ENCODE measurements at regions not wholly inside any gene's neighbourhood (a gene's known extent, or its start where the extent isn't known, plus 50 kb on each side); places are given as distances from the start of the nearest gene placed in this dataset.
"Not testable (repeated sequence)": the region's sequence is repeated elsewhere in the genome, so short reads cannot be mapped to it uniquely, and the experiment has no call there.

GRCh38 chr7:4483851-4484250 lies 198.2 kb upstream of the FOXK1 start:
- Histone ChIP-seq H3K4me3 (ENCODE audit: low read length, poor library complexity, severe bottlenecking) (no peak overlapping the region), H4K20me1 (ENCODE audit: insufficient read depth, low read length, poor library complexity, severe bottlenecking) (no peaks in the 10 kb centered on the region), H2AFZ (ENCODE audit: low read length) (no peak overlapping the region), H3F3A (ENCODE audit: low read depth) (no peaks in the 10 kb centered on the region), H3K36me3 (ENCODE audit: insufficient read depth, low read length) (no peaks in the 10 kb centered on the region), H3K27me3 (ENCODE audit: insufficient read depth, low read length, poor library complexity, severe bottlenecking) (no peaks in the 10 kb centered on the region), H3K9me2 (replicated peaks; ENCODE audit: low read depth, low read length) (no peaks in the 10 kb centered on the region), H3K9ac (ENCODE audit: low read depth, low read length, poor library complexity, severe bottlenecking) (no peak overlapping the region), H3K4me1 (ENCODE audit: insufficient read depth, low read length, poor library complexity, severe bottlenecking) (no peaks in the 10 kb centered on the region), H3K9me3 (ENCODE audit: insufficient read depth, low read depth, low read length) (peaks cover 4% of the 10 kb centered on the region; the same call in 1 of the 2 replicates), H3K79me2 (ENCODE audit: insufficient read depth, low read length) (no peaks in the 10 kb centered on the region), H3K4me2 (ENCODE audit: low read depth, low read length, poor library complexity, severe bottlenecking) (no peak overlapping the region)
- TF ChIP-seq, protein P1, sequence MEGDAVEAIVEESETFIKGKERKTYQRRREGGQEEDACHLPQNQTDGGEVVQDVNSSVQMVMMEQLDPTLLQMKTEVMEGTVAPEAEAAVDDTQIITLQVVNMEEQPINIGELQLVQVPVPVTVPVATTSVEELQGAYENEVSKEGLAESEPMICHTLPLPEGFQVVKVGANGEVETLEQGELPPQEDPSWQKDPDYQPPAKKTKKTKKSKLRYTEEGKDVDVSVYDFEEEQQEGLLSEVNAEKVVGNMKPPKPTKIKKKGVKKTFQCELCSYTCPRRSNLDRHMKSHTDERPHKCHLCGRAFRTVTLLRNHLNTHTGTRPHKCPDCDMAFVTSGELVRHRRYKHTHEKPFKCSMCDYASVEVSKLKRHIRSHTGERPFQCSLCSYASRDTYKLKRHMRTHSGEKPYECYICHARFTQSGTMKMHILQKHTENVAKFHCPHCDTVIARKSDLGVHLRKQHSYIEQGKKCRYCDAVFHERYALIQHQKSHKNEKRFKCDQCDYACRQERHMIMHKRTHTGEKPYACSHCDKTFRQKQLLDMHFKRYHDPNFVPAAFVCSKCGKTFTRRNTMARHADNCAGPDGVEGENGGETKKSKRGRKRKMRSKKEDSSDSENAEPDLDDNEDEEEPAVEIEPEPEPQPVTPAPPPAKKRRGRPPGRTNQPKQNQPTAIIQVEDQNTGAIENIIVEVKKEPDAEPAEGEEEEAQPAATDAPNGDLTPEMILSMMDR (conservative IDR thresholded peaks at IDR 0.05; ENCODE audit: low read length) = no peak
- TF ChIP-seq EZH2phosphoT487 (IDR thresholded peaks at IDR 0.05; ENCODE audit: borderline replicate concordance) = no peak

GRCh38 chr7:4484545-4484944 lies 197.6 kb upstream of the FOXK1 start:
- no peaks in the 10 kb centered on the region for H4K20me1 ChIP-seq (ENCODE audit: insufficient read depth, low read length, poor library complexity, severe bottlenecking)

DNA sequence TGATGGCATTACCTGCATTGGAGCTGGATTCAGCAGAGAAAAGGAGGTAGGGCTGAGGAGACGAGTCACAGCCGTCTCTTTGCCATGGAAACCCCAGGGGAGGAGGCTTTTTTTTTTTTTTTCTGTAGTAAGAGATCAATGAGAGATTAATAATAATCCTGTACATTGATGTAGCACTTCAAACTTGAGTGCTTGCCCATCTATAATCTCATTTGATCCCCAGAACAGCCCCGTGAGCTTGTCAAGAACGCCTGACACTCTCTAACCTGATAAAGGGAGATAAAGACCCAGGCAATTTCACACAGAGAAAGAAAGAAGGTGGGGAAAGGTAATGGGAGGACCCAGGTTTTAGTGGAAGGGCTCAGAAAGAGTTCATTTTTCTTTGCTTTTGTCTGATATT lies 195.2 kb upstream of the FOXK1 start:
- Histone ChIP-seq H3K9ac (ENCODE audit: low read depth, low read length, poor library complexity, severe bottlenecking) (no peak overlapping the region), H3K4me1 (ENCODE audit: insufficient read depth, low read length, poor library complexity, severe bottlenecking) (no peaks in the 10 kb centered on the region), H3K79me2 (ENCODE audit: insufficient read depth, low read length) (no peaks in the 10 kb centered on the region), H3K4me3 (ENCODE audit: low read length, poor library complexity, severe bottlenecking) (no peak overlapping the region), H3K4me2 (ENCODE audit: low read depth, low read length, poor library complexity, severe bottlenecking) (no peak overlapping the region), H3K9me2 (replicated peaks; ENCODE audit: low read depth, low read length) (no peaks in the 10 kb centered on the region), H3F3A (ENCODE audit: low read depth) (no peaks in the 10 kb centered on the region), H3K27me3 (ENCODE audit: insufficient read depth, low read length, poor library complexity, severe bottlenecking) (no peaks in the 10 kb centered on the region), H4K20me1 (ENCODE audit: insufficient read depth, low read length, poor library complexity, severe bottlenecking) (no peaks in the 10 kb centered on the region), H3K9me3 (ENCODE audit: insufficient read depth, low read depth, low read length) (peaks cover 7% of the 10 kb centered on the region; the same call in 1 of the 2 replicates), H3K36me3 (ENCODE audit: insufficient read depth, low read length) (no peaks in the 10 kb centered on the region), H2AFZ (ENCODE audit: low read length) (no peak overlapping the region)
- TF ChIP-seq, protein P1 (conservative IDR thresholded peaks at IDR 0.05; ENCODE audit: low read length) = no peak
- no peak for TF ChIP-seq EZH2phosphoT487 (IDR thresholded peaks at IDR 0.05; ENCODE audit: borderline replicate concordance)

More at GRCh38 chr7:4484545-4484944, 197.6 kb upstream of the FOXK1 start:
- no peaks in the 10 kb centered on the region for H3K36me3 ChIP-seq (ENCODE audit: insufficient read depth, low read length)
- no peak for TF ChIP-seq EZH2phosphoT487 (IDR thresholded peaks at IDR 0.05; ENCODE audit: borderline replicate concordance)
- TF ChIP-seq, protein P1 (conservative IDR thresholded peaks at IDR 0.05; ENCODE audit: low read length) = no peak
- no peak overlapping the region for H3K4me2 ChIP-seq (ENCODE audit: low read depth, low read length, poor library complexity, severe bottlenecking)
- H2AFZ ChIP-seq (ENCODE audit: low read length) = no peak overlapping the region
- H3K4me1 ChIP-seq (ENCODE audit: insufficient read depth, low read length, poor library complexity, severe bottlenecking) = no peaks in the 10 kb centered on the region
- H3K9ac ChIP-seq (ENCODE audit: low read depth, low read length, poor library complexity, severe bottlenecking) = no peak overlapping the region
- no peak overlapping the region for H3K4me3 ChIP-seq (ENCODE audit: low read length, poor library complexity, severe bottlenecking)
- no peaks in the 10 kb centered on the region for H3K27me3 ChIP-seq (ENCODE audit: insufficient read depth, low read length, poor library complexity, severe bottlenecking)
- no peaks in the 10 kb centered on the region for H3K79me2 ChIP-seq (ENCODE audit: insufficient read depth, low read length)
- no peaks in the 10 kb centered on the region for H3K9me2 ChIP-seq (replicated peaks; ENCODE audit: low read depth, low read length)
- H3F3A ChIP-seq (ENCODE audit: low read depth) = no peaks in the 10 kb centered on the region
- peaks cover 7% of the 10 kb centered on the region; the same call in 1 of the 2 replicates for H3K9me3 ChIP-seq (ENCODE audit: insufficient read depth, low read depth, low read length)

DNA sequence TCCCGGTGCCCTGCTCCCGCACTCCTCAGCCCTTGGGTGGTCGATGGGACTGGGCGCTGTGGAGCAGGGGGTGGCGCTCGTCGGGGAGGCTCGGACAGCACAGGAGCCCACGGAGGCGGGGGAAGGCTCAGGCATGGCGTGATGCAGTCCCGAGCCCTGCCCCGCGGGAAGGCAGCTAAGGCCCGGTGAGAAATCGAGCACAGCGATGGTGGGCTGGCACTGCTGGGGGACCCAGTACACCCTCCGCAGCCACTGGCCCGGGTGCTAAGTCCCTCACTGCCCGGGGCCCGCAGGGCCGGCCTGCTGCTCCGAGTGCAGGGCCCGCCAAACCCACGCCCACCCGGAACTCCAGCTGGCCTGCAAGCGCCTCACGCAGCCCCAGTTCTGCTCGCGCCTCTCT lies 185.2 kb upstream of the FOXK1 start:
- H3K36me3 ChIP-seq (ENCODE audit: insufficient read depth, low read length); H3K4me3 ChIP-seq (ENCODE audit: low read length, poor library complexity, severe bottlenecking); H3F3A ChIP-seq (ENCODE audit: low read depth); H3K4me2 ChIP-seq (ENCODE audit: low read depth, low read length, poor library complexity, severe bottlenecking); H3K9ac ChIP-seq (ENCODE audit: low read depth, low read length, poor library complexity, severe bottlenecking); H3K9me3 ChIP-seq (ENCODE audit: insufficient read depth, low read depth, low read length); H4K20me1 ChIP-seq (ENCODE audit: insufficient read depth, low read length, poor library complexity, severe bottlenecking); H3K79me2 ChIP-seq (ENCODE audit: insufficient read depth, low read length); H3K27me3 ChIP-seq (ENCODE audit: insufficient read depth, low read length, poor library complexity, severe bottlenecking); H3K4me1 ChIP-seq (ENCODE audit: insufficient read depth, low read length, poor library complexity, severe bottlenecking); H3K9me2 ChIP-seq (replicated peaks; ENCODE audit: low read depth, low read length); H2AFZ ChIP-seq (ENCODE audit: low read length): not testable (repeated sequence)

Measured in Loucy (cell line).